ENCODE measurements at regions not wholly inside any gene's neighbourhood (a gene's known extent, or its start where the extent isn't known, plus 50 kb on each side); places are given as distances from the start of the nearest gene placed in this dataset.
A peak's percentile ranks its signal among the peaks of the same experiment; 100 is the strongest.

DNA sequence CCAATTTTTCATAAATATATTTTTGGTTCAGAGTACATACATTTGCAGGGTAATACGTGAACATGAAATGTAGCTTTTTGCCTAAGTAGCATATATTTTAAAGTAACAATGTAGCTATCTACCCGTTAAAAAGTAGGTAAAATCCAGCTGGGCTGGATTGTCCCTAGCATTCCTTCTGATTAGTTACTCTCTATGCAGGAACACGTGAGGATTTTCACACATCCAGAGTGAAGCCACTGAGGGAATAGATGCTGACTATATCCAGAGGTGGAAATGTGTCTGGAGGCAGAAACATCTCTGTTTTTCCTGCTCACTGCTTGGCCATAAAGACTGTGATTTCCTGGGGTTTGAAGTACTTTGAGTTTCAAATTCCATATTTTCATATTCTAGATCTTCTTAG lies 338.9 kb upstream of the KIAA1217 start:
- Histone ChIP-seq H3K27ac (ENCODE audit: insufficient read depth in 1 of 2, low read depth in 1 of 2, low read length in 2 of 2, poor library complexity in 1 of 2, severe bottlenecking in 2 of 2) (no peak overlapping the region), H3K4me1 (ENCODE audit: control extremely low read depth in 1 of 4, control insufficient read depth in 4 of 4, insufficient read depth in 4 of 4, low read length in 3 of 4) (peaks cover 18 to 43% (median 31%) of the 10 kb centered on the region in 4 experiments), H3K4me3 (ENCODE audit: control insufficient read depth in 1 of 7, extremely low read depth in 1 of 7, insufficient read depth in 4 of 7, low read depth in 2 of 7, low read length in 6 of 7) (no peak overlapping the region), H3K9me3 (ENCODE audit: control extremely low read depth in 1 of 5, control insufficient read depth in 4 of 5, insufficient read depth in 2 of 5, low read depth in 1 of 5, low read length in 4 of 5) (peaks cover 0 to 4% (median 0%) of the 10 kb centered on the region in 5 experiments), H3K27me3 (replicated peaks in 2 of 5; ENCODE audit: control insufficient read depth in 4 of 5, insufficient read depth in 5 of 5, low read length in 4 of 5) (no peaks in the 10 kb centered on the region), H3K36me3 (ENCODE audit: control insufficient read depth in 4 of 4, insufficient read depth in 4 of 4, low read length in 3 of 4) (no peaks in the 10 kb centered on the region)
- CTCF ChIA-PET, result no interaction called here
- POLR2A ChIA-PET, result no interaction called here
- no peak for DNase-seq
- 94% methylated on average over 2 of the region's 3 CpGs for WGBS (ENCODE audit: insufficient coverage)

DNA sequence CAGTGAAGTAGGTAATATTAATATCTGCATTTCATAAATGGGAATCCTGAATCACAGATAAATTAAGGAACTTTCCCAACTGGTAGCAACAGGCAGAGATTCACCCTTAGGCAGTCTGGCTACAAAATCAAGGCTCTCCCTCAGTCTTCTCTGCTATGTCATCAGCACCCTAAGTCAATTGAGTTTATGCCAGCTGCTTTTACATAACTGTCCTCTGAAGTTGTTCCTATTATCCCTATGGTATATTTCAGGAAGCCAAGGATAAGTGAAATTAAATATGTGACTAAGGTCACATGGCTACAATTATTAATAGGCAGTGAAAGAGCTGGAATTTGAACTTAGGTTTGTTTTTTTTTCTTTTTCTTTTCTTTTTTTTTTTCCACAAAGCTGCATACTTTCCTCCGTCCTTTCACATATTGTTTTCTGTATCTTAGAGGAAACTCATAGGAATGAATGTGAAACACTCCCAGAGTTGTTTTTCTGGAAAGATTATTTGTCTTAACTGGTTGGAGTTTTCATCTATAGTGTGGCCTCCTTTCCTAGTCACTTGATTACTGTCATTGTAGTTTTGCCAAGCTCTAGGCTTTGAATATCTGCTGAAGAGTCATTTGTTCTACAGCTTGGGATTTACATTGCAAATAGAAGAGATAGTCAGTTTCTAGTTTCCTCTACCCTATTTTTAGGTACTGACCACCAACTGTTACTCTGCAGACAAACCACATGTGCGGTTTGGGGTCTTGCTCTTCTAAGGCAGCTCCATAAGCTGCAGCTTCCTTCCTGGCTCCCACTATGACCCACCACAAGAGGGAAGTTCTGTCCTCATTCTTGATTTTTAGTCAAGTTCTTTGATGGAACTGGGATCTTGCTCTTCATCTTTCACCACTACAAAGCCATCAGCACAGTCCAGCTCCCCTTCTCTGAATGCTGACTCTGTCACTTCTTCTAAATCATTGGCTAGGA lies 338.0 kb upstream of the KIAA1217 start:
- peak; percentile 67 to 97 (median 96) for DNase-seq
- Histone ChIP-seq H3K4me3 (ENCODE audit: control insufficient read depth in 1 of 7, extremely low read depth in 1 of 7, insufficient read depth in 4 of 7, low read depth in 2 of 7, low read length in 6 of 7) (peak overlapping the region in 4 of 7 experiments; percentile 5 to 52 (median 31)), H3K36me3 (ENCODE audit: control insufficient read depth in 4 of 4, insufficient read depth in 4 of 4, low read length in 3 of 4) (no peaks in the 10 kb centered on the region), H3K27me3 (replicated peaks in 2 of 5; ENCODE audit: control insufficient read depth in 4 of 5, insufficient read depth in 5 of 5, low read length in 4 of 5) (no peaks in the 10 kb centered on the region), H3K27ac (ENCODE audit: insufficient read depth in 1 of 2, low read depth in 1 of 2, low read length in 2 of 2, poor library complexity in 1 of 2, severe bottlenecking in 2 of 2) (no peak overlapping the region), H3K9me3 (ENCODE audit: control extremely low read depth in 1 of 5, control insufficient read depth in 4 of 5, insufficient read depth in 2 of 5, low read depth in 1 of 5, low read length in 4 of 5) (peaks cover 0 to 4% (median 0%) of the 10 kb centered on the region in 5 experiments), H3K4me1 (ENCODE audit: control extremely low read depth in 1 of 4, control insufficient read depth in 4 of 4, insufficient read depth in 4 of 4, low read length in 3 of 4) (peaks cover 18 to 43% (median 31%) of the 10 kb centered on the region in 4 experiments)
- WGBS (ENCODE audit: insufficient coverage), result 0% methylated on average over 1 of the region's 2 CpGs
- ChIA-PET POLR2A (no interaction called here), CTCF (no interaction called here)

GRCh38 chr10:23872290-23872689 lies 336.6 kb upstream of the KIAA1217 start:
- DNase-seq, result peak in 1 of 3 donors; percentile 8
- Histone ChIP-seq H3K9me3 (ENCODE audit: control extremely low read depth in 1 of 5, control insufficient read depth in 4 of 5, insufficient read depth in 2 of 5, low read depth in 1 of 5, low read length in 4 of 5) (peaks cover 0 to 4% (median 0%) of the 10 kb centered on the region in 5 experiments), H3K36me3 (ENCODE audit: control insufficient read depth in 4 of 4, insufficient read depth in 4 of 4, low read length in 3 of 4) (no peaks in the 10 kb centered on the region), H3K4me3 (ENCODE audit: control insufficient read depth in 1 of 7, extremely low read depth in 1 of 7, insufficient read depth in 4 of 7, low read depth in 2 of 7, low read length in 6 of 7) (no peak overlapping the region), H3K27me3 (replicated peaks in 2 of 5; ENCODE audit: control insufficient read depth in 4 of 5, insufficient read depth in 5 of 5, low read length in 4 of 5) (no peaks in the 10 kb centered on the region), H3K4me1 (ENCODE audit: control extremely low read depth in 1 of 4, control insufficient read depth in 4 of 4, insufficient read depth in 4 of 4, low read length in 3 of 4) (peaks cover 18 to 43% (median 29%) of the 10 kb centered on the region in 4 experiments), H3K27ac (ENCODE audit: insufficient read depth in 1 of 2, low read depth in 1 of 2, low read length in 2 of 2, poor library complexity in 1 of 2, severe bottlenecking in 2 of 2) (no peak overlapping the region)
- WGBS (ENCODE audit: insufficient coverage), result 100% methylated on average over 1 of the region's 2 CpGs
- POLR2A ChIA-PET, result no interaction called here
- CTCF ChIA-PET, result interaction anchor here (1.0 to 1.5 kb wide), 2 partner anchors 9 to 15 kb away, joined by 4 read pairs; no protein-coding TSS in a partner anchor

DNA sequence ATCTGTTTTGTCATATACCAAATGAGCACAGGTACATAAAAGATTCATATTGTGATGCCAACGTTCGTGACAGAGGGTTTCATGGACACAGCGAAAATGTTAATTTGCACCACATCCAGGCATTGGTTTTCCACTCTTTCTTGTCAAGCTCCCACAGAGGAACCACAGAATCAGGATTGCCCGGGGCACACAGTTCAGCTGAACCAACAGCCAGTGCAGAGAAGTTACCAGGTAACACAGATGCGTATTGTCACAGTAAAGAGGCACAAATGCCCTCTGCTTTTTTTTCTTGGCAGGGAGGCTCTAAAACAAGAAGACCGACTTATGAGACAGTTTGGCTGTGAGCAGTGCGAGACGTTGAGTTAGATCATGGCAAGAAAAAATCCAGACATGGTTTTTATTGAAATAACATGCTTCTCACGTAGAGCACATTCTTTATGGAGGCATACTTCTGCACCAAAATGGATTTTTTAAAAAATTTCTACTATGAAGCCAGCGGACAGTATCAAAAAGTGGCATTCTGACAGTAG lies 331.1 kb upstream of the KIAA1217 start:
- ChIA-PET CTCF (no interaction called here), POLR2A (no interaction called here)
- H3K27ac ChIP-seq (ENCODE audit: insufficient read depth in 1 of 2, low read depth in 1 of 2, low read length in 2 of 2, poor library complexity in 1 of 2, severe bottlenecking in 2 of 2), result no peak overlapping the region
- no peak for DNase-seq
- no peaks in the 10 kb centered on the region for H3K36me3 ChIP-seq (ENCODE audit: control insufficient read depth in 4 of 4, insufficient read depth in 4 of 4, low read length in 3 of 4)
- WGBS (ENCODE audit: insufficient coverage), result 96% methylated on average over 10 of the region's 10 CpGs
- no peaks in the 10 kb centered on the region for H3K9me3 ChIP-seq (ENCODE audit: control extremely low read depth in 1 of 5, control insufficient read depth in 4 of 5, insufficient read depth in 2 of 5, low read depth in 1 of 5, low read length in 4 of 5)
- H3K4me3 ChIP-seq (ENCODE audit: control insufficient read depth in 1 of 7, extremely low read depth in 1 of 7, insufficient read depth in 4 of 7, low read depth in 2 of 7, low read length in 6 of 7), result no peak overlapping the region
- H3K27me3 ChIP-seq (replicated peaks in 2 of 5; ENCODE audit: control insufficient read depth in 4 of 5, insufficient read depth in 5 of 5, low read length in 4 of 5), result no peaks in the 10 kb centered on the region
- H3K4me1 ChIP-seq (ENCODE audit: control extremely low read depth in 1 of 4, control insufficient read depth in 4 of 4, insufficient read depth in 4 of 4, low read length in 3 of 4), result no peaks in the 10 kb centered on the region

DNA sequence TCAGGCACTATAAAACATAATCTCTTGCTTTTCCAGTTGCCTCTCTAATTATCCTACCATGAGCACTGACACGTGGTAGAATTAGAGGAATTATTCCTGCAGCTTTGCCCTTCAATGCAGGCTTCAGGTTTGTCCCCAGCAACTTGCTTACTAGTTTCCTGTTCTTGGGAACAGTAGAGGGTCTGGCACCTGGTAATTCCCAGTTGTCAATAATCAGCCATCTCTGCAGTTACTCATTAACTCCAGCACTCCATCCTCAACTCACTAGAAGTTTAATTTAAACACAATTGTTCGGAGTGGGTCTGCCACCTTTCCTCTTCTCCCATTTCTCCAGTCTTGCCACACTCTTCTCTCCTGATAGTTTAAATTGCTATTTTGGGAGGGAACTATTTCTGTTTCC lies 324.3 kb upstream of the KIAA1217 start:
- Histone ChIP-seq H3K9me3 (ENCODE audit: control extremely low read depth in 1 of 5, control insufficient read depth in 4 of 5, insufficient read depth in 2 of 5, low read depth in 1 of 5, low read length in 4 of 5) (no peaks in the 10 kb centered on the region), H3K27ac (ENCODE audit: insufficient read depth in 1 of 2, low read depth in 1 of 2, low read length in 2 of 2, poor library complexity in 1 of 2, severe bottlenecking in 2 of 2) (no peak overlapping the region), H3K36me3 (ENCODE audit: control insufficient read depth in 4 of 4, insufficient read depth in 4 of 4, low read length in 3 of 4) (no peaks in the 10 kb centered on the region), H3K4me1 (ENCODE audit: control extremely low read depth in 1 of 4, control insufficient read depth in 4 of 4, insufficient read depth in 4 of 4, low read length in 3 of 4) (peaks cover 0 to 3% (median 0%) of the 10 kb centered on the region in 4 experiments), H3K27me3 (replicated peaks in 2 of 5; ENCODE audit: control insufficient read depth in 4 of 5, insufficient read depth in 5 of 5, low read length in 4 of 5) (no peaks in the 10 kb centered on the region), H3K4me3 (ENCODE audit: control insufficient read depth in 1 of 7, extremely low read depth in 1 of 7, insufficient read depth in 4 of 7, low read depth in 2 of 7, low read length in 6 of 7) (no peak overlapping the region)
- no peak for DNase-seq
- 100% methylated on average over 1 of the region's 2 CpGs for WGBS (ENCODE audit: insufficient coverage)
- POLR2A ChIA-PET, result no interaction called here
- CTCF ChIA-PET, result interaction anchor here (1.3 kb wide), 1 partner anchor 9 kb away, joined by 3 read pairs; no protein-coding TSS in a partner anchor

DNA sequence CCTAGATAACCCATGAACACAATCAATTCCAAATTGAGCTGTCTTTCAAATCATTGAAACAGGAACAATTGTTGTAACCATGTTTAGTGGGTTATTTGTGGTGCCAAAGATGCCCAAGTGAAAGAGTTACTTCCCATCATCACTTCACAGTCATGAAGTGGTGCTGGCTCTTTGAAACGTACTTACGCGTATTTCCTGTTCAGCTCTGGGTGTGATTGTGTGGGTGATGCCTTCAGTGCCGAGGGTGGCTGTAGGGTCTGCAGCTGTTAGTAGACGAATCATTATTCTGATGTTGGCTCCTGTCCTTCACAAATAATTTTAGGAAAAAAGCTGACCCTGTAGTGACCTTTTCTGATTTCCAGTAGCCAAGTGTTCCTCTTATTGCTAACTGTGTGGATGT lies 323.1 kb upstream of the KIAA1217 start:
- Histone ChIP-seq H3K36me3 (ENCODE audit: control insufficient read depth in 4 of 4, insufficient read depth in 4 of 4, low read length in 3 of 4) (no peaks in the 10 kb centered on the region), H3K4me3 (ENCODE audit: control insufficient read depth in 1 of 7, extremely low read depth in 1 of 7, insufficient read depth in 4 of 7, low read depth in 2 of 7, low read length in 6 of 7) (no peak overlapping the region), H3K9me3 (ENCODE audit: control extremely low read depth in 1 of 5, control insufficient read depth in 4 of 5, insufficient read depth in 2 of 5, low read depth in 1 of 5, low read length in 4 of 5) (no peaks in the 10 kb centered on the region), H3K4me1 (ENCODE audit: control extremely low read depth in 1 of 4, control insufficient read depth in 4 of 4, insufficient read depth in 4 of 4, low read length in 3 of 4) (peaks cover 0 to 3% (median 0%) of the 10 kb centered on the region in 4 experiments), H3K27ac (ENCODE audit: insufficient read depth in 1 of 2, low read depth in 1 of 2, low read length in 2 of 2, poor library complexity in 1 of 2, severe bottlenecking in 2 of 2) (no peak overlapping the region), H3K27me3 (replicated peaks in 2 of 5; ENCODE audit: control insufficient read depth in 4 of 5, insufficient read depth in 5 of 5, low read length in 4 of 5) (no peaks in the 10 kb centered on the region)
- 90% methylated on average over 2 of the region's 5 CpGs for WGBS (ENCODE audit: insufficient coverage)
- ChIA-PET CTCF (interaction anchor here (1.3 kb wide), 2 partner anchors 10 to 12 kb away, joined by 3 to 4 read pairs; no protein-coding TSS in a partner anchor), POLR2A (no interaction called here)
- no peak for DNase-seq

DNA sequence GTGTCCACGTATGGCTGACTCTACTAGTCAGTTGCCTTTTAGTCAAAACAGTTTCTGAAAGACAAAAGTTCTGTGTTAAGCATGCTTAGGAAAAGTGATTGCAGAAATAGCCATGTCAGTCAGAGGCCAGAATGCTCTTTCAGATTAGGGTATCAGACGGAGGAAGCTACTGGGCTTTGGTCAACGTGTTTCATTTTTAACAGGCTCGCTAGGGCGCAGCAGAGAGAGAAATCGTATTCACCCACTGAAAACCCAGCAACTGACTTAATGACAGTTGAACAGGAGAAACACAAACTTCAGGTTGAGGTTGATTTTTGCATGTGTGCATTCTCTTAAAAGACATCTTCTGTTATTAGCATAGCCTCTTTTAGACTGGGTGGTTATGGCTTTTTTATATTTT lies 322.6 kb upstream of the KIAA1217 start:
- no peaks in the 10 kb centered on the region for H3K9me3 ChIP-seq (ENCODE audit: control extremely low read depth in 1 of 5, control insufficient read depth in 4 of 5, insufficient read depth in 2 of 5, low read depth in 1 of 5, low read length in 4 of 5)
- H3K36me3 ChIP-seq (ENCODE audit: control insufficient read depth in 4 of 4, insufficient read depth in 4 of 4, low read length in 3 of 4), result no peaks in the 10 kb centered on the region
- DNase-seq, result peak in 2 of 3 donors; percentile 4 to 11
- H3K27me3 ChIP-seq (replicated peaks in 2 of 5; ENCODE audit: control insufficient read depth in 4 of 5, insufficient read depth in 5 of 5, low read length in 4 of 5), result no peaks in the 10 kb centered on the region
- ChIA-PET CTCF (interaction anchor here (1.3 kb wide), 1 partner anchor 12 kb away, joined by 4 read pairs; no protein-coding TSS in a partner anchor), POLR2A (no interaction called here)
- H3K4me1 ChIP-seq (ENCODE audit: control extremely low read depth in 1 of 4, control insufficient read depth in 4 of 4, insufficient read depth in 4 of 4, low read length in 3 of 4), result peaks cover 0 to 3% (median 0%) of the 10 kb centered on the region in 4 experiments
- WGBS (ENCODE audit: insufficient coverage), result 77% methylated on average over 6 of the region's 6 CpGs
- H3K27ac ChIP-seq (ENCODE audit: insufficient read depth in 1 of 2, low read depth in 1 of 2, low read length in 2 of 2, poor library complexity in 1 of 2, severe bottlenecking in 2 of 2), result no peak overlapping the region
- no peak overlapping the region for H3K4me3 ChIP-seq (ENCODE audit: control insufficient read depth in 1 of 7, extremely low read depth in 1 of 7, insufficient read depth in 4 of 7, low read depth in 2 of 7, low read length in 6 of 7)
